ENCODE measurements at regions not wholly inside any gene's neighbourhood (a gene's known extent, or its start where the extent isn't known, plus 50 kb on each side); places are given as distances from the start of the nearest gene placed in this dataset.

GRCh38 chr5:22970956-22971618 is 117.9 kb upstream of the CDH12 start:
- TF ChIP-seq TCF7L2 (IDR thresholded peaks at IDR 0.05; ENCODE audit: low read depth, low read length) (no peak), REST (IDR thresholded peaks at IDR 0.05; ENCODE audit: insufficient read depth in 1 of 2, low read depth in 2 of 2, low read length in 1 of 2) (no peak), SIN3A (IDR thresholded peaks at IDR 0.05; ENCODE audit: borderline replicate concordance, insufficient read depth, low read depth, low read length) (no peak), POLR2AphosphoS5 (IDR thresholded peaks at IDR 0.05; ENCODE audit: low read depth, low read length) (no peak), CTCF (IDR thresholded peaks at IDR 0.05) (no peak)
- CTCF ChIA-PET, result no interaction called here
- no peak overlapping the region for H3K4me3 ChIP-seq (ENCODE audit: low read depth in 2 of 2, low read length in 2 of 2)
- POLR2A ChIA-PET, result no interaction called here
- BruUV-seq (replicated peaks), result no TSS peak
- no peak for DNase-seq (ENCODE audit: low read depth, low spot score)
- intact Hi-C loops (cut with micrococcal nuclease; ENCODE audit: unreplicated experiment) (no loop called here), in situ Hi-C loops (cut with HindIII; ENCODE audit: low pct_unique_long_range_greater_than_20kb, low sequenced_read_pairs) (no loop called here)
- H3K27ac ChIP-seq (ENCODE audit: low read length), result no peak overlapping the region
- no peaks in the 10 kb centered on the region for H3K9me3 ChIP-seq (ENCODE audit: control insufficient read depth, insufficient read depth, low read depth, low read length)
- H3K36me3 ChIP-seq (ENCODE audit: control insufficient read depth, insufficient read depth, low read length), result no peaks in the 10 kb centered on the region
- no peaks in the 10 kb centered on the region for H3K4me1 ChIP-seq (ENCODE audit: control insufficient read depth, insufficient read depth, low read length)
- H3K27me3 ChIP-seq (ENCODE audit: control insufficient read depth, insufficient read depth, low read length), result no peaks in the 10 kb centered on the region
- no peak for ATAC-seq

GRCh38 chr5:22970491-22970890 is 117.3 kb upstream of the CDH12 start:
- Histone ChIP-seq H3K4me3 (ENCODE audit: low read depth in 2 of 2, low read length in 2 of 2) (no peak overlapping the region), H3K27me3 (ENCODE audit: control insufficient read depth, insufficient read depth, low read length) (no peaks in the 10 kb centered on the region), H3K4me1 (ENCODE audit: control insufficient read depth, insufficient read depth, low read length) (no peaks in the 10 kb centered on the region), H3K9me3 (ENCODE audit: control insufficient read depth, insufficient read depth, low read depth, low read length) (no peaks in the 10 kb centered on the region), H3K36me3 (ENCODE audit: control insufficient read depth, insufficient read depth, low read length) (no peaks in the 10 kb centered on the region), H3K27ac (ENCODE audit: low read length) (no peak overlapping the region)
- DNase-seq (ENCODE audit: low read depth, low spot score) (no peak), ATAC-seq (no peak)
- in situ Hi-C loops (cut with HindIII; ENCODE audit: low pct_unique_long_range_greater_than_20kb, low sequenced_read_pairs), result no loop called here
- intact Hi-C loops (cut with micrococcal nuclease; ENCODE audit: unreplicated experiment), result no loop called here
- ChIA-PET POLR2A (no interaction called here), CTCF (no interaction called here)
- TF ChIP-seq REST (IDR thresholded peaks at IDR 0.05; ENCODE audit: insufficient read depth in 1 of 2, low read depth in 2 of 2, low read length in 1 of 2) (no peak), POLR2AphosphoS5 (IDR thresholded peaks at IDR 0.05; ENCODE audit: low read depth, low read length) (no peak), CTCF (IDR thresholded peaks at IDR 0.05) (no peak), TCF7L2 (IDR thresholded peaks at IDR 0.05; ENCODE audit: low read depth, low read length) (no peak), SIN3A (IDR thresholded peaks at IDR 0.05; ENCODE audit: borderline replicate concordance, insufficient read depth, low read depth, low read length) (no peak)
- no TSS peak for BruUV-seq (replicated peaks)
